Activated CD4-positive, alpha-beta memory T cell treated with anti-CD3 and anti-CD28 coated beads, Interleukin-2, amount 10 ng/mL, durations not matched to agents 7 days and 5 days (primary cell): ENCODE measurements at regions not wholly inside any gene's neighbourhood (a gene's known extent, or its start where the extent isn't known, plus 50 kb on each side); places are given as distances from the start of the nearest gene placed in this dataset.
"Not testable (repeated sequence)": the region's sequence is repeated elsewhere in the genome, so short reads cannot be mapped to it uniquely, and the experiment has no call there.

Experiments
- CTCF ChIA-PET: fragments of 350-600 bp; sonication (Branson Sonifier 250); formaldehyde crosslinking; loops from one replicate; lab custom pipeline; 2021; ENCODE audit warnings: antibody characterized with exemption, inconsistent platforms; lab: Charles Lee
- POLR2A ChIA-PET: fragments of 350-600 bp; sonication (Branson Sonifier 250); formaldehyde crosslinking; loops from one replicate; lab custom pipeline; 2021; ENCODE audit warnings: antibody characterized with exemption; lab: Charles Lee
- DNase-seq: peaks from one replicate; pipeline ENCODE4 v3.0.0-alpha.2; 2020
- H3K27ac Mint-ChIP-seq: one replicate; pipeline ENCODE4 v1.8.0; 2021; ENCODE audit warnings: mild to moderate bottlenecking, mixed read lengths
- H3K27me3 Mint-ChIP-seq: one replicate; pipeline ENCODE4 v1.8.0; 2021; ENCODE audit warnings: mixed read lengths
- H3K36me3 Mint-ChIP-seq: one replicate; pipeline ENCODE4 v1.8.0; 2021; ENCODE audit warnings: low read depth, mixed read lengths
- H3K4me1 Mint-ChIP-seq: one replicate; pipeline ENCODE4 v1.8.0; 2021; ENCODE audit warnings: mixed read lengths
- H3K4me3 Mint-ChIP-seq: one replicate; pipeline ENCODE4 v1.8.0; 2021; ENCODE audit warnings: mild to moderate bottlenecking, mixed read lengths
- H3K9me3 Mint-ChIP-seq: one replicate; pipeline ENCODE4 v1.8.0; 2021; ENCODE audit warnings: mixed read lengths

DNA sequence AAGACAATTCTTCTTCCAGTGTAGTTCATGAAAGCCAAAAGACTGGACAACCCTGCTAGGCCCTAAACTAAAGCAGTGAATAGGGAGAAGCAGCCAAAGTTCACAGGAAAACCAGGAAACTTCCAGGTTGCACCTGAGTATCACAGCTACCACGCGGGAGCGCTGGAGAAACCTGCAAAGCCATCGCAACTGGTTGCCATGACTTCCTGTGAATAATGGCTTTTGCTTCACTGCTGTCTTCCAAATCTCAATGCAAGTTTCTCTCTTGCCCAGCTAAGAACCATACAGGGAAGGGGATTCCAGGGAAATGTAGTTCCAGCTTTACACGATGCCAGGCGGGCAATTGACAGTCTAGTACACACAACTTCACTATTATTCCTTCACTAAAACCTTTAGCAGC lies 114.1 kb downstream of the GXYLT1 start:
- no peaks in the 10 kb centered on the region for H3K9me3 Mint-ChIP-seq
- no peaks in the 10 kb centered on the region for H3K4me1 Mint-ChIP-seq
- no peak for DNase-seq
- no peaks in the 10 kb centered on the region for H3K36me3 Mint-ChIP-seq
- ChIA-PET POLR2A (no interaction called here), CTCF (interaction anchor here (0.7 kb wide), 1 partner anchor 30 kb away, joined by 5 read pairs; no protein-coding TSS in a partner anchor)
- peaks cover 2% of the 10 kb centered on the region for H3K27me3 Mint-ChIP-seq
- H3K27ac Mint-ChIP-seq, result no peak overlapping the region
- H3K4me3 Mint-ChIP-seq, result no peak overlapping the region

DNA sequence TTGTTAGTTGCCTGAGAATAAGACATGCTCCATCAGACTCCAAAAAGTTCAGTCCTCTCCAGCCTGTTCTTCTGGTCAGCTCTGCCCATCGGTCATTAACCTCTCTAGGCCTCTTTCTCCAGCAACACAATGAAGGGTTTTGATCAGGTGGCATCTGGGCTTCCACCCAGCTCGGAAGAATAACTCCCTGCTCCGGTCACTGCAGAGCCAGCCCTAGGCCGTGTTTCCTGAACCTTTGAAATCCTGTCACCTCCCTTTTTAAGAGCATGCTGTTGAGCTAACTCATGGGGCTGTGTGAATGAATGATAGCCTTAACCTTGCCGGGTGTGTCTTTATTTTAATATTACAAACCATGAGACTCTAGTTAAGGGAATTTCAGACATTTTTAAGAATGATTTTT lies 117.1 kb downstream of the GXYLT1 start:
- DNase-seq, result no peak
- CTCF ChIA-PET, result no interaction called here
- peaks cover 10% of the 10 kb centered on the region for H3K27me3 Mint-ChIP-seq
- H3K9me3 Mint-ChIP-seq, result no peaks in the 10 kb centered on the region
- POLR2A ChIA-PET, result no interaction called here
- no peak overlapping the region for H3K27ac Mint-ChIP-seq
- peaks cover 8% of the 10 kb centered on the region for H3K4me1 Mint-ChIP-seq
- H3K36me3 Mint-ChIP-seq, result no peaks in the 10 kb centered on the region
- H3K4me3 Mint-ChIP-seq, result no peak overlapping the region

DNA sequence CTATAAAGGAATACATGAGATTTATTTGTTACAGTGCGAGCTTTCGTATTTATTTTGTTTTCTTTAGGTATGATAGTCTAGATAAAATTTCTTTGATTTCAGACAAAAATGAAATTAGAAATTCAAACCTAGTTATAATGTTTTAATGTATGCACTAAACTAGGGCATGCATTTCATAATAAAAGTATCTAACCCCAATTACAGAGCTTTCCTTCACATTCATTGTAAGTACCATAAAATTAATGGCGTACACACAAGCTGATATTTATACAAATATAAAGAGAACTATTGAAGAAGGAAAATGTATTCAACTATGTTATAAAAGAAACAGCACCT lies 120.2 kb downstream of the GXYLT1 start:
- H3K27ac Mint-ChIP-seq, result no peak overlapping the region
- ChIA-PET CTCF (interaction anchor here (0.6 to 2.2 kb wide), 18 partner anchors 9 to 1078 kb away, joined by 3 to 19 read pairs (median 4); no protein-coding TSS in a partner anchor), POLR2A (no interaction called here)
- H3K36me3 Mint-ChIP-seq, result no peaks in the 10 kb centered on the region
- H3K9me3 Mint-ChIP-seq, result no peaks in the 10 kb centered on the region
- peaks cover 10% of the 10 kb centered on the region for H3K4me1 Mint-ChIP-seq
- H3K27me3 Mint-ChIP-seq, result peaks cover 10% of the 10 kb centered on the region
- no peak for DNase-seq
- no peak overlapping the region for H3K4me3 Mint-ChIP-seq

DNA sequence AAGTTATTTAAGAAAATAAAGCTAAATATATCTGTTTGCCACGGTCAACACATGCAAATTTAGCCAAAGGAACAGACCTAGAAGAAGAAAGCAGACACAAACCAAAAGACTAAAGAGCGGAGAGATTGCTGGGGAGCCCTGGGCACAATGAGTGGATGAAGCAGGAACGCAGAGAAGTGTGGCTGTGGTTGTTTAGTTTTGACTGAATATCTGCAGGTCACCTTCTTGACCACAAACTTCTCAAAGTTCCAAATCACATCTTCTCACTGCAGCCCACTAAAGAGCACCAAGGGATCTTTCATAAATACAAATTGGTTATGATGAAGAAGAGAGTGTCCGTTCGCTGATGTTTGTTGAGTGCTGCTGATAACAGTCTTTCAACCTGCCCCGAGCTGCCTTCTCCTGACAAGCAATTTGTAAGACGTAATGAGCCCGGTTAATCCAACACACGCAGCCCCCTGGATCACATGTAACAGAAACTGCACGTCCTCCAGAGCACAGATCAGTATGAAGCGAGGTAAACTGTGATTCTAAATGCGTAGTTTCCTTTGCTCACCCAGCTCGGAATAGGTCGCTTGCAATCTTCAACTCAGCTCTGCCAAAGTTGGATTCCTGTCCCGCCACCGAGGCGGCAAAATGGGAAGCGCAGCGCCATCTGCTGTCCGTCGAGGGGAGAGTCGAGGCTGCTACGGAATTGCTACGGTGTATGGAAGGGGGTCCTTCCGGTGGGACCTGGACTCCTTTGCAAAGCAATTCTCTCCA lies 120.8 kb downstream of the GXYLT1 start:
- peak overlapping the region; percentile 19 for H3K4me3 Mint-ChIP-seq
- POLR2A ChIA-PET, result no interaction called here
- DNase-seq, result peak; percentile 67
- H3K27ac Mint-ChIP-seq, result no peak overlapping the region
- H3K9me3 Mint-ChIP-seq, result no peaks in the 10 kb centered on the region
- peaks cover 10% of the 10 kb centered on the region for H3K4me1 Mint-ChIP-seq
- no peaks in the 10 kb centered on the region for H3K36me3 Mint-ChIP-seq
- H3K27me3 Mint-ChIP-seq, result peaks cover 10% of the 10 kb centered on the region
- CTCF ChIA-PET, result interaction anchor here (0.6 to 2.2 kb wide), 22 partner anchors 9 to 1078 kb away, joined by 3 to 19 read pairs (median 4); partner anchors contain the start of gene GXYLT1

DNA sequence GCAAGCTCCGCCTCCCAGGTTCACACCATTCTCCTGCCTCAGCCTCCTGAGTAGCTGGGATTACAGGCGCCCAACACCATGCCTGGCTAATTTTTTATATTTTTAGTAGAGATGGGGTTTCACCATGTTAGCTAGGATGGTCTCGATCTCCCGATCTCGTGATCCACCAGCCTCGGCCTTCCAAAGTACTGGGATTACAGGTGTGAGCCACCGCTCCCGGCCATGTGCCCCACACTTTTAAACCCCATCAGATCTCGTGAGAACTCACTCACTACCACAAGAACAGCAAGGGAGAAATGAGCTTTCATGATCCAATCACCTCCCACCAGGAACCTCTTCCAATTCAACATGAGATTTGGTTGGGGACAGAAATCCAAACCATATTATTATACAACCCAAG lies 122.7 kb downstream of the GXYLT1 start:
- CTCF ChIA-PET, H3K27ac Mint-ChIP-seq, H3K4me1 Mint-ChIP-seq, H3K36me3 Mint-ChIP-seq, H3K27me3 Mint-ChIP-seq, DNase-seq, H3K9me3 Mint-ChIP-seq, POLR2A ChIA-PET, H3K4me3 Mint-ChIP-seq: not testable (repeated sequence)

DNA sequence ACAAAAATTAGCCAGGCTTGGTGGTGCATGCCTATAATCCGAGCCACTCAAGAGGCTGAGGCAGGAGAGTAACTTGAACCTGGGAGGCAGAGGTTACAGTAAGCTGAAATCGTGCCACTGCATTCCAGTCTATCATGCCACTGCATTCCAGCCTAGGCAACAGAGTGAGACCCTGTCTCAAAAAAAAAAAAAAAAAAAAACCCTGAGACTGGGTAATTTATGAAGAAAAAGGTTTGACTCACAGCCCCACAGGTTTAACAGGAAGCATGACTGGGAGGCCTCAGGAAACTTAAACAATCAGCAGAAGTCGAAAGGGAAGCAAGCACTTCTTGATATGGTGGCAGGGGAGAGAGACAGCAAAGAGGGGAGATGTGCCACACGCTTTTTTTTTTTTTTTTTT lies 123.2 kb downstream of the GXYLT1 start:
- H3K4me1 Mint-ChIP-seq, result peaks cover 10% of the 10 kb centered on the region
- ChIA-PET POLR2A (no interaction called here), CTCF (no interaction called here)
- H3K9me3 Mint-ChIP-seq, result no peaks in the 10 kb centered on the region
- no peak for DNase-seq
- no peaks in the 10 kb centered on the region for H3K36me3 Mint-ChIP-seq
- H3K27ac Mint-ChIP-seq, result no peak overlapping the region
- H3K27me3 Mint-ChIP-seq, result peaks cover 10% of the 10 kb centered on the region
- no peak overlapping the region for H3K4me3 Mint-ChIP-seq

DNA sequence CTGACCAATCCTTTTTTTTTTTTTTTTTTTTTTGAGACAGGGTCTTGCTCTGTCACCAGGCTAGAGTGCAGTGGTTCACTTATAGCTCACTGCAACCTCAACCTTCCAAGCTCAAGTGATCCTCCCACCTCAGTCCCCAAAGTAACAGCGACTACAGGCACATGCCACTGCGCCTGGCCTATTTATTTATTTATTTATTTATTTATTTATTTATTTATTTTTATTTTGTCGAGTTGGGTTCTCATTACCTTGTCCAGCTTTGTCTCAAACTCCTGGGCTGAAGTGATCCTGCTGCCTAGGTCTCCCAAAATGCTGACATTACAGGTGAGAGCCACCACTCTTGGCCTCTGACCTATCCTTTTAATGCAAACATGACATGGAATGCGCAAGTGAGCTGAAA lies 124.4 kb downstream of the GXYLT1 start:
- H3K36me3 Mint-ChIP-seq, result no peaks in the 10 kb centered on the region
- POLR2A ChIA-PET, result no interaction called here
- H3K27ac Mint-ChIP-seq, result no peak overlapping the region
- peaks cover 10% of the 10 kb centered on the region for H3K4me1 Mint-ChIP-seq
- no peak for DNase-seq
- no peak overlapping the region for H3K4me3 Mint-ChIP-seq
- H3K27me3 Mint-ChIP-seq, result peaks cover 11% of the 10 kb centered on the region
- no peaks in the 10 kb centered on the region for H3K9me3 Mint-ChIP-seq
- CTCF ChIA-PET, result interaction anchor here (0.6 kb wide), 1 partner anchor 560 kb away, joined by 3 read pairs; no protein-coding TSS in a partner anchor

DNA sequence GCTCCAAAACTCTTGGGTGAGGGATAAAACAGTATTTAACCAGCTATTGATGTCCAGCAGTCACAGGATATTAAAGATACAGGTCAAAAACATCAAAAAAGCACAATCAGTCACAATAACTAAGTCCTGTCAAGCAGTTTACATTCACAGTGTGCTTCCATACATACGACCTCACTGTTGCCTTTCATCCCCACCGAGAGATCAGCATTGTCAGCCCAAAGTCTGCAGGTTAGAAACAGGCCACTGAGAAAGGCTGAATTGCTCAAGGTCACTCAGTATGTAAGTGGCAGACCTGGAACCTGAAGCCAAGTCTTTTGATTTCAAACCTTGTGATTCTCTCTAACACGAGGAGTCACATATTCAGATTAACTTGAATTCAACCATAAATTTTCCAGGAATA lies 124.9 kb downstream of the GXYLT1 start:
- H3K36me3 Mint-ChIP-seq, result no peaks in the 10 kb centered on the region
- H3K4me3 Mint-ChIP-seq, result no peak overlapping the region
- peaks cover 10% of the 10 kb centered on the region for H3K4me1 Mint-ChIP-seq
- DNase-seq, result no peak
- POLR2A ChIA-PET, result no interaction called here
- no peaks in the 10 kb centered on the region for H3K9me3 Mint-ChIP-seq
- CTCF ChIA-PET, result no interaction called here
- H3K27ac Mint-ChIP-seq, result no peak overlapping the region
- peaks cover 11% of the 10 kb centered on the region for H3K27me3 Mint-ChIP-seq

DNA sequence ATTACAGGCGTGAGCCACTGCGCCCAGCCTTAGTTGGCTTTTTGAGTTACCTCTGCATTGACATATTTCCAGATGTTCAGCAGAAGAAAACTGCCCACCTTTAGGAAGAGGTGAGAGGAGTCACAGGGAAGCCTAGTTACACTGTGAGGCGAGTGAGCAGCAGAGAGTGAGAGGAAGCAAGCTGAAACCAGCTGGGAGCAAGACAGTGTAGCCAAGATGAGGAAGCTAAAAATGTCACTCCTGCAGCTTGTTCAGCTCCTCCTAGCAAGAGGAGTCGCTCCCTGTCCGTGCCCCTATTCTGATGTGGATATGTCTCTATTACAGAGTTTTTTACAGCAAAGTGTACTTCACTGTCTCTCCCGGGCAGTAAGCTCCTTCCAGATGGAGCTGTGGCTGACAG lies 127.6 kb downstream of the GXYLT1 start:
- Mint-ChIP-seq H3K27me3 (peaks cover 2% of the 10 kb centered on the region), H3K4me3 (no peak overlapping the region), H3K4me1 (peaks cover 2% of the 10 kb centered on the region), H3K9me3 (no peaks in the 10 kb centered on the region), H3K36me3 (no peaks in the 10 kb centered on the region), H3K27ac (no peak overlapping the region)
- ChIA-PET POLR2A (no interaction called here), CTCF (no interaction called here)
- no peak for DNase-seq

DNA sequence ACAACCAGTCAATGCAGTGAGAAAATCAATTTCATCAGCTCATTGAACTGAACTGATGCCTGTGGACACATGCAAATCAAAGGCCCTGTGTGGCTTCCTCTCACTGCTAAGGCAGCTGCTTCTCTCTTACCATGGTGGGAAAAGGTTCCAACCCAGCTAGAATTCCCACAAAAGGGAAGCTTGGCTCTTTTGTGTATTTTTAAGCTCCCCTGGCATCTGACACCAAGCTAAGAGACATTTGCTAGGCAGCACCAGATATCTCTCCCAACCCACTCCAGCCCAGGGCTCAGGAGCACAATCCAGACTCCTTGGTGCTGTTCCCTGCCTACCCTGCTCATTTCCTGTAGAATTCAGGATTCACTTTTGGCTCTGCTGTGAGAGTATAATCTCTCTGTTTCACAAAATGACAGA lies 129.6 kb downstream of the GXYLT1 start:
- POLR2A ChIA-PET, result no interaction called here
- no peaks in the 10 kb centered on the region for H3K9me3 Mint-ChIP-seq
- H3K4me1 Mint-ChIP-seq, result no peaks in the 10 kb centered on the region
- peaks cover 5% of the 10 kb centered on the region for H3K27me3 Mint-ChIP-seq
- CTCF ChIA-PET, result interaction anchor here (2.2 kb wide), 1 partner anchor 9 kb away, joined by 8 read pairs; no protein-coding TSS in a partner anchor
- no peaks in the 10 kb centered on the region for H3K36me3 Mint-ChIP-seq
- H3K4me3 Mint-ChIP-seq, result no peak overlapping the region
- no peak overlapping the region for H3K27ac Mint-ChIP-seq
- DNase-seq, result no peak

DNA sequence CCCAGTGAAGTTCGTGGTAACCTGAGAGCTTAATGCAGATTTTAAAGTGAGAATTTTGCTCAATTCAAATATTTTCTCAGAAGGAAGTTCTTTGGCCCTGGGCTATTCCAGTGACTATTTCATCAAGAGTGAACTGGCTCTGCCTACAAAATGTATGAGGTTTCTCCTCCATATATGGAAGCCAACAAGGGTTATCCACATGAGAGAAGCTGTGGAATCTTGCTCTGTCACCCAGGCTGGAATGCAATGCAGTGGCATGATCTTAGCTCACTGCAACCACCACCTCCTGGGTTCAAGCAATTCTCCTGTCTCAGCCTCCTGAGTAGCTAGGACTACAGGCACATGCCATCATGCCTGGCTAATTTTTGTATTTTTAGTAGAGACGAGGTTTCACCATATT lies 132.2 kb downstream of the GXYLT1 start:
- POLR2A ChIA-PET, H3K27ac Mint-ChIP-seq, H3K4me3 Mint-ChIP-seq, H3K9me3 Mint-ChIP-seq, H3K27me3 Mint-ChIP-seq, H3K36me3 Mint-ChIP-seq, DNase-seq, H3K4me1 Mint-ChIP-seq, CTCF ChIA-PET: not testable (repeated sequence)

DNA sequence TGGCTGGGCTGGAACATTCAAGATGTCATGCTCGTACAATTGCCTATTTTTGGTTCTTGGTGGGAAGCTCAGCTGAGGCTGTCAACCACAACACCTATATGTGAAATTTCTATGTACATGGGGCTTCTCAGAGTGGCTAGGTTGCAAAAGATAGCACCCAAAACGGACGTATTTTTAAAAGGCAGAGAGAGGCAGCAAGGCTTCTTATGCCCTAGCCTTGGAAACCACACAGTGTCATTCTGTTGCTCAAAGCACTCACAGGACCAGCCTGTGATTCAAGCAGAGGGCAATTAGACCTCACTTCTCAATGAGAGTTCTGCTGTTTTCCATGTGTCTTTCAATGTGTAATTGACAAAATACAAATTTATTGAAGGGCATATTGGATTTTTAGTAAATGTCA lies 134.0 kb downstream of the GXYLT1 start:
- Mint-ChIP-seq H3K27ac (no peak overlapping the region), H3K4me1 (no peaks in the 10 kb centered on the region), H3K4me3 (no peak overlapping the region), H3K27me3 (peaks cover 4% of the 10 kb centered on the region), H3K36me3 (no peaks in the 10 kb centered on the region), H3K9me3 (no peaks in the 10 kb centered on the region)
- CTCF ChIA-PET, result no interaction called here
- POLR2A ChIA-PET, result no interaction called here
- no peak for DNase-seq

DNA sequence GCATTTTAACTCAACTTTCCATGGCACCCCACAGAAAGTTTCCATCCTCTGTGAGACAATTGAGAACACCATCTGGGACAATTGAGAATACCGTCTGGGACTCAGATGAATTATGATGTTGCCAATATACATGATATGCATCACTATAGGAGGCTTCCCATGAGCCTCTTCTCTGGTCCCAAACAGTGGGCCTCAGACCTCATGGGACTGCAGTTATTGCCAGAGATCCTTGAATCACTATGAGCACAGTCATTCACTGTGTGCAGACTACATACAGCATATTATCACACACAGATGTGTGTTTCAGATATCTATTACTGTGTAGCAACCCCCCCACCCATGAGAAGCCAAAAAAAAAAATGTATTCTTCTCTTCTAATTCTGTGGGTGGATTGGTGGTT lies 134.4 kb downstream of the GXYLT1 start:
- Mint-ChIP-seq H3K4me3 (no peak overlapping the region), H3K36me3 (no peaks in the 10 kb centered on the region), H3K9me3 (no peaks in the 10 kb centered on the region), H3K27ac (no peak overlapping the region), H3K4me1 (no peaks in the 10 kb centered on the region), H3K27me3 (peaks cover 4% of the 10 kb centered on the region)
- ChIA-PET CTCF (no interaction called here), POLR2A (no interaction called here)
- no peak for DNase-seq

DNA sequence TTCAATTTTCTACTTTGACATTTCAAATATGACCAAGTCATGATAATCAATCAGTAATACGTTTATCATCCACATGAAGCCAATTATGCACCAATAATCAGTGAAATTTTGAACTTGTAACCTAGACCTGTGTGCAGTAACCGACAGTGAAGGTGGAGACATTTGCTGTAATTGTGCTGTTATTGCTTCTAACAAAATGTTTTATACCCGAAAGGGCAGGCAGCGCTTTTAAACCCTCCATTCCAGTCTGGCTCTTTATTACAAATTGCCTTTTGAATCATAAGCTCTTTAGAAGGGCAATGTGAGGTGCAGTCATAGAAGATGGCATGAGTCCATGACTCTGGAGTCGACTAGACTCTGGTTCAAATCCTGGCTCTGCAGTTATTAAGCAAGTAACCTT lies 135.7 kb downstream of the GXYLT1 start:
- H3K27ac Mint-ChIP-seq, result no peak overlapping the region
- DNase-seq, result no peak
- no peaks in the 10 kb centered on the region for H3K36me3 Mint-ChIP-seq
- ChIA-PET CTCF (no interaction called here), POLR2A (no interaction called here)
- H3K4me1 Mint-ChIP-seq, result no peaks in the 10 kb centered on the region
- H3K27me3 Mint-ChIP-seq, result peaks cover 4% of the 10 kb centered on the region
- H3K4me3 Mint-ChIP-seq, result no peak overlapping the region
- no peaks in the 10 kb centered on the region for H3K9me3 Mint-ChIP-seq
